Astrocyte (in vitro differentiated cells and primary cell): ENCODE measurements at regions not wholly inside any gene's neighbourhood (a gene's known extent, or its start where the extent isn't known, plus 50 kb on each side); places are given as distances from the start of the nearest gene placed in this dataset.

Experiments used
- DNase-seq: peaks from one replicate; pipeline ENCODE4 v3.0.0-alpha.2; 2010; ENCODE audit warnings: low read depth
- FAIRE-seq: peaks from 2 replicates; lab custom pipeline; 2011; peaks lifted over from hg19 to GRCh38; lab: Jason Lieb, UNC
- H2AFZ ChIP-seq: 2 replicates; pipeline ENCODE4 v1.6.0; 2012; ENCODE audit warnings: low read depth, low read length, inconsistent platforms
- H3K27ac ChIP-seq: 2 replicates; pipeline ENCODE4 v1.5.1; 2011; ENCODE audit warnings: low read depth, low read length, inconsistent platforms
- H3K27me3 ChIP-seq: 2 replicates; pipeline ENCODE4 v1.6.0; 2011; ENCODE audit warnings: low read length, inconsistent platforms; ENCODE audit not compliant: insufficient read depth
- H3K36me3 ChIP-seq: 2 replicates; pipeline ENCODE4 v1.5.1; 2011; ENCODE audit warnings: low read length, inconsistent platforms; ENCODE audit not compliant: insufficient read depth
- H3K4me1 ChIP-seq: 2 replicates; pipeline ENCODE4 v1.5.1; 2011; ENCODE audit warnings: low read length, inconsistent platforms; ENCODE audit not compliant: insufficient read depth
- H3K4me2 ChIP-seq: 2 replicates; pipeline ENCODE4 v1.6.0; 2012; ENCODE audit warnings: low read length, inconsistent platforms
- H3K4me3 ChIP-seq: 2 replicates; pipeline ENCODE4 v1.5.1; 2011; ENCODE audit warnings: low read depth, mild to moderate bottlenecking, low read length, inconsistent platforms; ENCODE audit not compliant: insufficient read depth
- H3K79me2 ChIP-seq: 2 replicates; pipeline ENCODE4 v1.6.0; 2012; ENCODE audit warnings: mild to moderate bottlenecking, low read length, inconsistent platforms; ENCODE audit not compliant: insufficient read depth
- H3K9ac ChIP-seq: 2 replicates; pipeline ENCODE4 v1.6.0; 2012; ENCODE audit warnings: mild to moderate bottlenecking, low read length, inconsistent platforms
- H3K9me3 ChIP-seq: 2 replicates; pipeline ENCODE4 v1.5.1; 2012; ENCODE audit warnings: low read depth, mild to moderate bottlenecking, low read length, inconsistent platforms; ENCODE audit not compliant: insufficient read depth
- H4K20me1 ChIP-seq: 2 replicates; pipeline ENCODE4 v1.6.0; 2012; ENCODE audit warnings: low read length, inconsistent platforms; ENCODE audit not compliant: insufficient read depth
- H3K27ac Mint-ChIP-seq: one replicate; pipeline ENCODE4 v1.8.0; 2021; ENCODE audit warnings: mild to moderate bottlenecking, mixed read lengths; ENCODE audit not compliant: unreplicated experiment
- H3K27me3 Mint-ChIP-seq: one replicate; pipeline ENCODE4 v1.8.0; 2021; ENCODE audit warnings: low read depth, mixed read lengths; ENCODE audit not compliant: unreplicated experiment
- H3K36me3 Mint-ChIP-seq: one replicate; pipeline ENCODE4 v1.8.0; 2021; ENCODE audit warnings: low read depth, mixed read lengths; ENCODE audit not compliant: unreplicated experiment
- H3K4me1 Mint-ChIP-seq: one replicate; pipeline ENCODE4 v1.8.0; 2021; ENCODE audit warnings: low read depth, mixed read lengths; ENCODE audit not compliant: unreplicated experiment
- H3K4me3 Mint-ChIP-seq: one replicate; pipeline ENCODE4 v1.8.0; 2021; ENCODE audit warnings: mild to moderate bottlenecking, moderate library complexity, mixed read lengths; ENCODE audit not compliant: unreplicated experiment
- H3K9me3 Mint-ChIP-seq: one replicate; pipeline ENCODE4 v1.8.0; 2021; ENCODE audit warnings: mild to moderate bottlenecking, mixed read lengths; ENCODE audit not compliant: unreplicated experiment
- CTCF ChIP-seq: IDR thresholded peaks from 2 replicates; pipeline ENCODE4 v1.5.1; 2011; ENCODE audit warnings: low read depth, mild to moderate bottlenecking, inconsistent platforms, low read length, moderate library complexity; ENCODE audit not compliant: insufficient read depth
- EZH2 ChIP-seq: IDR thresholded peaks from 2 replicates; pipeline ENCODE4 v1.6.1; 2012; ENCODE audit warnings: mild to moderate bottlenecking, low read length, inconsistent platforms; ENCODE audit not compliant: insufficient read depth

GRCh38 chr7:26485367-26485934 lies 193.8 kb downstream of the SNX10 start:
- no peaks in the 10 kb centered on the region for H4K20me1 ChIP-seq
- Mint-ChIP-seq H3K27me3 (peaks cover 12% of the 10 kb centered on the region), H3K36me3 (no peaks in the 10 kb centered on the region), H3K27ac (no peak overlapping the region), H3K4me1 (no peaks in the 10 kb centered on the region), H3K4me3 (no peak overlapping the region), H3K9me3 (peaks cover 16% of the 10 kb centered on the region)
- TF ChIP-seq CTCF (no peak), EZH2 (no peak)
- H3K4me1 ChIP-seq: no peaks in the 10 kb centered on the region
- H3K36me3 ChIP-seq: no peaks in the 10 kb centered on the region
- no peaks in the 10 kb centered on the region for H3K27me3 ChIP-seq
- no peaks in the 10 kb centered on the region for H3K79me2 ChIP-seq
- no peak overlapping the region for H2AFZ ChIP-seq
- H3K9me3 ChIP-seq: peaks cover 5% of the 10 kb centered on the region
- no peak overlapping the region for H3K9ac ChIP-seq
- H3K4me3 ChIP-seq: no peak overlapping the region
- no peak overlapping the region for H3K27ac ChIP-seq
- H3K4me2 ChIP-seq: no peak overlapping the region
- no peak for FAIRE-seq
- DNase-seq: no peak

GRCh38 chr7:26486153-26486552 lies 194.5 kb downstream of the SNX10 start:
- Mint-ChIP-seq H3K27ac (no peak overlapping the region), H3K4me1 (no peaks in the 10 kb centered on the region), H3K27me3 (peaks cover 8% of the 10 kb centered on the region), H3K9me3 (peaks cover 16% of the 10 kb centered on the region), H3K36me3 (no peaks in the 10 kb centered on the region), H3K4me3 (no peak overlapping the region)
- H3K4me2 ChIP-seq: no peak overlapping the region
- no peaks in the 10 kb centered on the region for H3K4me1 ChIP-seq
- no peaks in the 10 kb centered on the region for H3K27me3 ChIP-seq
- FAIRE-seq: no peak
- no peaks in the 10 kb centered on the region for H4K20me1 ChIP-seq
- H3K79me2 ChIP-seq: no peaks in the 10 kb centered on the region
- DNase-seq: no peak
- no peaks in the 10 kb centered on the region for H3K36me3 ChIP-seq
- peaks cover 5% of the 10 kb centered on the region for H3K9me3 ChIP-seq
- no peak overlapping the region for H3K27ac ChIP-seq
- no peak overlapping the region for H3K4me3 ChIP-seq
- no peak for TF ChIP-seq EZH2
- TF ChIP-seq CTCF: no peak
- H3K9ac ChIP-seq: no peak overlapping the region
- H2AFZ ChIP-seq: no peak overlapping the region

- no peaks in the 10 kb centered on the region for H3K4me1 Mint-ChIP-seq
- no peak for TF ChIP-seq CTCF
- TF ChIP-seq EZH2: no peak
- FAIRE-seq: no peak
- no peaks in the 10 kb centered on the region for H3K79me2 ChIP-seq
- H3K4me3 Mint-ChIP-seq: no peak overlapping the region
- no peaks in the 10 kb centered on the region for H3K36me3 ChIP-seq
- no peaks in the 10 kb centered on the region for H4K20me1 ChIP-seq
- DNase-seq: no peak
- no peak overlapping the region for H3K4me2 ChIP-seq
- peaks cover 15% of the 10 kb centered on the region for H3K27me3 Mint-ChIP-seq
- H3K27me3 ChIP-seq: no peaks in the 10 kb centered on the region
- peaks cover 12% of the 10 kb centered on the region for H3K9me3 Mint-ChIP-seq
- no peaks in the 10 kb centered on the region for H3K4me1 ChIP-seq
- H3K27ac ChIP-seq: no peak overlapping the region
- H3K9ac ChIP-seq: no peak overlapping the region
- H3K9me3 ChIP-seq: peaks cover 1% of the 10 kb centered on the region
- no peaks in the 10 kb centered on the region for H3K36me3 Mint-ChIP-seq
- H3K27ac Mint-ChIP-seq: no peak overlapping the region
- no peak overlapping the region for H2AFZ ChIP-seq
- H3K4me3 ChIP-seq: no peak overlapping the region
Observed at GRCh38 chr7:26487780-26488515, 196.3 kb downstream of the SNX10 start.
